GM18520 (cell line): ENCODE measurements at regions not wholly inside any gene's neighbourhood (a gene's known extent, or its start where the extent isn't known, plus 50 kb on each side); places are given as distances from the start of the nearest gene placed in this dataset.

Experiments used
- ATAC-seq: cut with Tn5 transposase; IDR thresholded peaks from one replicate; pipeline ENCODE4 v1.9.1; 2021; ENCODE audit not compliant: unreplicated experiment

DNA sequence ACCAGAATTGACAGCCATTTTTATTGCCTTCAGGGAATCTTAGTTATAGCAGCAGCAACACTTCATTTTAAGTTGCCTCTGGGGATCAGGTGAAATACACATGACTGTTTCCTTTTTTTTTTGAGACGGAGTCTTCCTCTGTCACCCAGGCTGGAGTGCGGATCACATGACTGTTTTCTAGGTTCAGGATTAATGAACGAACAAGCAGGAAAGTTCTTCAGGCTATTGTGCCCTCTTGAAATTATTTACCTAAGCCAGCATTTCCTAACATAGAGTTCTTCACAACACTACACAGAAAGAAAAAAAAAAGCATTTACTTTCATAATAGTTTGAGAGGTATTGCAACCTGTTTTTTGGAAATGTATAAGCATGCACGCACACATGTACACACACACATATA is 2032.8 kb downstream of the PCDH7 start:
- ATAC-seq: no peak

- no peak for ATAC-seq
These were observed 2048.7 kb downstream of the PCDH7 start for GRCh38 chr4:32768664-32769389.

DNA sequence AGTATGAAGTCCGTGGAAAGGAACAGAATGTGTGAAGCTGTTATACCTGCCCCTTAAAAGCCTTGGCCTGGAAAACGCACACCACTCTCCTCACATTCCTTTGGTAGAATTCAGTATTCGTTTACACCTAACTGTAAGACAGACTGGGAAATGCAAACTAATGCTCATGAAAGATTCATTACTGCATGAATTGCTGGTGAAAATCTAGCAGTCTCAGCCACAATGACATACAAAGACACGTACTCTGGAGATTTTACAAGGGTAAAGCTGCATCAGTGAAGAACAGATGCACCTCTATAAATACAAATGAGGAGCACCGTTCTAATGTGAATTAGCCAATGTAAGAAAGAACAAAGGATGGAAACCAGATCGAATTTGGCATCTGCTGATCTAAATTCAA is 2051.3 kb downstream of the PCDH7 start:
- ATAC-seq: no peak

GRCh38 chr4:32775049-32775448 is 2054.9 kb downstream of the PCDH7 start:
- no peak for ATAC-seq

DNA sequence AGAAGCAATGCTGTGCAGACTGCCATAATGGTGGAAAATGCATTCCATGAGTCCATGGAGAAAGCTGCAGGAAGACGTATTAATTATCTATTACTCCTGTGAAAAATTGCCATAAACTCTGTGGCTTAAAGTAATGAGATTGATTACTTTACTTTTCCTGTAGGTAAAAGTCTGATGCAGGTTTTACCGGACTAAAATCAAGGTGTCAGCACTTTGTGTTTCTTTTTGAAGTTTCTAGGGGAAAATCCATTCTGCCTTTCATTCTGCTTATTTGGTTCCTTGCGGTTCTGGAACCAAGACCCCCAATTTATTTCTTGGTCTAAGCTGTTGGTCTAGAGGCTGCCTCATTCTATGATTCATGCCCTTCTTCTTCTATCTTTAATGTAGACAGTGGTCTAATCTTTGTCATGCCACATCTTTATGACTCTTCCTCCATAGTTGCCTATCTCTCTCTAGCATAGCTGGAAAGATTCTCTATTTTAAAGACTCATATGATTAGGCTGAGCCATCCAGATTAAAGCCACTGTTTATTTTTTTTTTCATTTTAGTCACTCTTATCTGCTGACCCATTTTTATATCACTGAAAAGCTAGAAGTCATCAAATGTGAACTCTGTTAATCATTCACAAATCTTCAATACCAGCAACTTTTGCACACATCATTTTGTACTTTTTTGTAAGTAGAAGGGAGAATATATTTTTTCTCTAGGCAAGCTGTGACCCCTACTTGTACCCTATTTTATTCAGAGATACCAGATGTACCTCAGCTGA is 2056.4 kb downstream of the PCDH7 start:
- no peak for ATAC-seq

DNA sequence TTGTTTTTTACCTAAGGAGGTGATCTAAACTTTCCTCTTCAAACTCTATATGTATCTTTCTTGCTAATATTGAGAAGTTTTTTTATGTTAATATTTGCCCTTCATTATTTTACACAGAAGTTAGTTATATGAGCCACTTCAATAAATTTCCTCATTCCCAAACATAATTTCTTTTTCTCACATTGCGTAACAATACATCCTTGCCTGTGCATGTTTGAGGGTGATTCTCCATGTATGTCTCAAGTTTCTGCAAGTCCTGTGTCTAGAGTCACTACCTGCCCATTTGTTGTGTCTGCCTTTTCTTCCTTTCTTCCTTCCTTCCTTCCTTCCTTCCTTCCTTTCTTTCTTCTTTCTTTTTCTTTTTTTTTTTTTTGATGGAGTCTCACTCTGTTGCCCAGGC is 2057.9 kb downstream of the PCDH7 start:
- ATAC-seq: no peak

DNA sequence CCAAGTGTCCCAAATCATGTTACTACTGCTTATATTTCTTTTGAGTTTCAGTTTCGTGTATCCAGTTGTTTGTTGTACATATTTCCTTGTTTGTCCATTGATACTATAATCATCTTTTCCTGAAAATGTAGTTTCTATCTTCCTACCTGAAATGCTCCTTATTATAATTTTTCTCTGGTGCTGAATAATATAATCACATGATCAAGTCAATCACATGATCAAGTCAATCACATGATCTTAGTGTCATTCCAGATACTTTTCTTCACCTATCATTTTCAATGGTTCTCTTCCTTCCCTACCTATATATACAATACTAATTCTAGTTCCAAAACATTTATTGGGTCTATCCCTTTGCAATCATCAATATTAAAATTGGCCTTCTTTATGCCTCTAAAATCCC is 2058.8 kb downstream of the PCDH7 start:
- ATAC-seq: no peak

GRCh38 chr4:32789026-32789608 is 2068.9 kb downstream of the PCDH7 start:
- ATAC-seq: no peak

DNA sequence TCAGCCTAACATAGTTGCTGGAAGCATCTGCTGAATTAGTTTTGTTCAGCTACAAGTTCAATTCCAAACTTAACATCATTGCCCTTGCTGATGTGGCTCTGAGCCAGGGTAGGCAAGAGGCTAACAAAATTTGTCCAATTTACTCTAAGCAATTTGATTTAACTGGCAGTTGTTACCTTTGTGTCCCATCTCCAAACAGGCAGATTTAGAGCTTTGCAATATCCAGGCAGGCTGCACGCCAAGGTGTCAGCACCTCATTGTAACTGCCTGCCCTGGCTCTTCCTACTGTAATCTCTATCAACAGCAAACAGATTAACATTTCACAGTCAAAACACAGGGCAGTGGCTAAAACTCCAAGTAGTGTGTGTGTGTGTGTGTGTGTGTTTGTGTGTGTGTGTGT is 2070.6 kb downstream of the PCDH7 start:
- no peak for ATAC-seq

DNA sequence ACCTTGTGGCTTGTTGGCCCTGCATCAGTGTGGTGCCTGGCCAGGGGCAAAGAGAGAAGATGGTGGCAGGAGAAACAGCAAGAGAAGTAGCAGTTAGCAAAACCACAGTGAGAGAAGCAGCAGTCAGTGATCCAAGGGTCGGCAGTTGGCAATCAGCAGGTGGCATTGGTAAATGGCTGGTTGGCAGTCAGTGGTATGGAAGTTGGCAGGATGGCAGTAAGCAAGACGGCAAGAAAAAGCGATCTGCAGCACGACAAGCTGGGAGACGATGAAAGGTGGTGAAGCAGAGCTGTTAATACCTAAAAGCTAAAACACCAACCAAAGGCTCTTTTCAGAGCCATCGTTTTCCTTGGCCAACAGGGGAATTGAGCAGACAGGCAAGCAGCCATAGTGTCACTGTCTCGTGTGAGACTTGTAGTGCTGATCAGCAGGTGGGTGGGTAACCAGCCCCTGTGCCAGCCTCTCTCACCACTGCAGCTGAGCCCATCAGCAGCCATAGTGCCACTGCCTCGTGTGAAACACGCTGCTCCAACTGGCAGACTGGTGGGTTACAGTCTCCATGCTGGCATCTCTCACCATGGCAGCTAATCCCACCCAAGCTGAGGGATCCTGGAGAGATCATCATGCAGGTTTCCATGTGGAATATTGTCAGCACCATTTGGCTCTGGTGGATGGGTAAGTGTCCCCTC is 2078.4 kb downstream of the PCDH7 start:
- no peak for ATAC-seq

- ATAC-seq: no peak
These were observed 2104.2 kb downstream of the PCDH7 start for GRCh38 chr4:32824336-32824735.

- no peak for ATAC-seq
These were observed 2106.0 kb downstream of the PCDH7 start for GRCh38 chr4:32826169-32826568.

GRCh38 chr4:32830160-32830559 is 2110.0 kb downstream of the PCDH7 start:
- no peak for ATAC-seq

GRCh38 chr4:32831104-32831503 is 2110.9 kb downstream of the PCDH7 start:
- no peak for ATAC-seq

- ATAC-seq: no peak
These were observed 2120.5 kb downstream of the PCDH7 start for GRCh38 chr4:32840461-32841189.

DNA sequence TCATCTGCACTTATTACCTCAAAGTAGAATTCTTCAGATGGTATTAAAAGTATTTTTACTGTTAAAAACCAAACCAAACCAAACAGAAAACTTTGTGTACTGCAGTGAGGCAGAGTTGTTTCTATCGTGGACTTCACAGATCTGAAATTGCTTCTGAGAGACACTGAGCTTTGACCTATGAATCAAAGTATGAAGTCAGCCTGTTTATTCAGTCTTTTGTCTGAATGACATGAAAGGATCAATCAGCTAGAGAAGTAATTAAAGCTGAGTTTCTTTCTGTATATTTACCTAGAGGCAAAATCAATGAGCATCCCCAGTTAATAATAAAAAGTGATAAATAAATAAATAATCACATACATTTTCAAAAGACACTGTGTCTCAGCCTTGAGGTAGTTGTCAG is 2121.0 kb downstream of the PCDH7 start:
- ATAC-seq: no peak

DNA sequence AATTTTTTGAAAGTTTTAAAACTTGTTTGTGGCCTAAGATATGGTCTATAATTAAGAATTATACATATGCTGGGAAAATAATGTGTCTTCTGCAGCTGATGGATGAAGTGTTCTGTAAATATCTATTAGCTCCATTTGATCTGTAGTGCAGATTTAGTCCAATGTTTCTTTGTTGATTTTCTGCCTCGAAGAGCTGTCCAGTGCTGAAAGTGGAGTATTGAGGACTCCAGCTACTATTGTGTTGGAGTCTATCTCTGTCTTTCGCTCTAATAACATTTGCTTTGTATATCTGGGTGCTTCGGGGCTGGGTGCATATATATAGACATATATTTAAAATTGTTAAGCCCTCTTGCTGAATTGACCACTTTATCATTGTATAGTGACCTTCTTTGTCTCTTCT is 2127.3 kb downstream of the PCDH7 start:
- ATAC-seq: no peak

GRCh38 chr4:32855622-32856021 is 2135.5 kb downstream of the PCDH7 start:
- ATAC-seq: no peak

DNA sequence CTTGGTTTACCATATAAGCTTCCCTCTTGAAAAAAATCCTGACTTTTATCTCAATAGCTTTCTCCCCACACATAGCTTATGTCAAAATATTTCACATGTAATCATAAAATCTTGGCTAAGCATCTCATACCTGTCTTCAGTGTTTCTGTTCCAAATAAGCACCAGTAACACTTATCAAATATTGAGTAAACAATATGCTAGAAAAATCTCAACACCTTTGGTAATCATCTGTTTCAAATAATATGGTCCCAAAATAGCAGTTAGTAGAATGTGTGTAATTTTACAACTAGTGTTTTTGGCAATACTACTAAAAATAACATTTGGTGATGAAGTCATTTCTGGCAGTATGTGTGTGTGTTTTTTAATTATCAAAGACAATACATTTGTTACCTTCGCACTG is 2138.2 kb downstream of the PCDH7 start:
- ATAC-seq: no peak

GRCh38 chr4:32858971-32859370 is 2138.8 kb downstream of the PCDH7 start:
- no peak for ATAC-seq
